ENCODE measurements at regions not wholly inside any gene's neighbourhood (a gene's known extent, or its start where the extent isn't known, plus 50 kb on each side); places are given as distances from the start of the nearest gene placed in this dataset.

DNA sequence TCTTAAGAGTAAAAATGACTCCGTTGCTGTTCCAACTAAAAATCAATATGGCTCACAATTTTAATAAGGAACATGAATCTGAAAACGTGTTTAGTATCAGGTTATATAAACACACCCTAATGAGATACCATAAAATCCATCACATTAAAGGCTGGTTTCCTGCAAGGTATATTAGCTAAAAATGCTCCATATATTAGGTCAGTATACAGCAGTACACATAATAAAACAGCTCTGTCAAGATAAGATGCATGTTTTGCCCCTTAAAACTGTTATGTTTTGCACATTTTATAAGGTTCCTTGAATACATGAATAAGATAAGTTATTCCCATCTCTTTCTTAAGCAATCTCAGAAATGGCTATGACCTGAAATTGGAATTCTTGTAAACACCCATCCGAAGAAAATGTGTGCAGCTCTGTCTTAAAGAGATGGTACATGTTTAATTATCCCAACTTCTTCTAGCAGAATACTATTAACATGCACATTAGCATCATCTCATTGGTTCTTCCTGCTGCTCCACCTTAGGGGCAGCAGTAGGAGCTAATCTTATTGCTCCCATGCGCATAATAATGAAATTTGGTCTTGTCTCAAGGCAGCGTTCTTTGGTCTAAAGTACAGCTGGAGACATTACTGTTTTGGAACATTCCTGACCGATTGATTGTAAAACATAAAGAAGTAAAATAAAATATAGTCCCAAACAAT, 836.1 kb upstream of the FANCL start:
- H3K4me2 ChIP-seq (ENCODE audit: insufficient read depth, low read length), result no peak overlapping the region
- ATAC-seq (ENCODE audit: insufficient read depth, low read depth) (no peak), DNase-seq (no peak)
- H3K4me3 ChIP-seq (ENCODE audit: low read depth in 1 of 2, low read length in 2 of 2), result no peak overlapping the region
- H3K4me1 ChIP-seq (ENCODE audit: insufficient read depth, low read length), result no peaks in the 10 kb centered on the region
- no peaks in the 10 kb centered on the region for H4K20me1 ChIP-seq (ENCODE audit: insufficient read depth, low read length)
- TF ChIP-seq EZH2 (IDR thresholded peaks at IDR 0.05; ENCODE audit: borderline replicate concordance, low read depth, low read length, severe bottlenecking), result no peak
- TF ChIP-seq, protein P1, sequence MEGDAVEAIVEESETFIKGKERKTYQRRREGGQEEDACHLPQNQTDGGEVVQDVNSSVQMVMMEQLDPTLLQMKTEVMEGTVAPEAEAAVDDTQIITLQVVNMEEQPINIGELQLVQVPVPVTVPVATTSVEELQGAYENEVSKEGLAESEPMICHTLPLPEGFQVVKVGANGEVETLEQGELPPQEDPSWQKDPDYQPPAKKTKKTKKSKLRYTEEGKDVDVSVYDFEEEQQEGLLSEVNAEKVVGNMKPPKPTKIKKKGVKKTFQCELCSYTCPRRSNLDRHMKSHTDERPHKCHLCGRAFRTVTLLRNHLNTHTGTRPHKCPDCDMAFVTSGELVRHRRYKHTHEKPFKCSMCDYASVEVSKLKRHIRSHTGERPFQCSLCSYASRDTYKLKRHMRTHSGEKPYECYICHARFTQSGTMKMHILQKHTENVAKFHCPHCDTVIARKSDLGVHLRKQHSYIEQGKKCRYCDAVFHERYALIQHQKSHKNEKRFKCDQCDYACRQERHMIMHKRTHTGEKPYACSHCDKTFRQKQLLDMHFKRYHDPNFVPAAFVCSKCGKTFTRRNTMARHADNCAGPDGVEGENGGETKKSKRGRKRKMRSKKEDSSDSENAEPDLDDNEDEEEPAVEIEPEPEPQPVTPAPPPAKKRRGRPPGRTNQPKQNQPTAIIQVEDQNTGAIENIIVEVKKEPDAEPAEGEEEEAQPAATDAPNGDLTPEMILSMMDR (IDR thresholded peaks at IDR 0.05; ENCODE audit: borderline replicate concordance, extremely low read depth, low read length, poor library complexity, severe bottlenecking), result no peak
- H3K79me2 ChIP-seq (ENCODE audit: insufficient read depth, low read length), result no peaks in the 10 kb centered on the region
- no peak overlapping the region for H3K27ac ChIP-seq (ENCODE audit: low read length)
- no peak overlapping the region for H2AFZ ChIP-seq (ENCODE audit: low read depth, low read length)
- H3K9me3 ChIP-seq (ENCODE audit: insufficient read depth, low read length, severe bottlenecking), result no peaks in the 10 kb centered on the region
- H3K36me3 ChIP-seq (ENCODE audit: insufficient read depth, low read length), result no peaks in the 10 kb centered on the region
- H3K27me3 ChIP-seq (ENCODE audit: insufficient read depth, low read length, poor library complexity), result no peaks in the 10 kb centered on the region
- H3K9ac ChIP-seq (ENCODE audit: low read depth, low read length), result no peak overlapping the region

DNA sequence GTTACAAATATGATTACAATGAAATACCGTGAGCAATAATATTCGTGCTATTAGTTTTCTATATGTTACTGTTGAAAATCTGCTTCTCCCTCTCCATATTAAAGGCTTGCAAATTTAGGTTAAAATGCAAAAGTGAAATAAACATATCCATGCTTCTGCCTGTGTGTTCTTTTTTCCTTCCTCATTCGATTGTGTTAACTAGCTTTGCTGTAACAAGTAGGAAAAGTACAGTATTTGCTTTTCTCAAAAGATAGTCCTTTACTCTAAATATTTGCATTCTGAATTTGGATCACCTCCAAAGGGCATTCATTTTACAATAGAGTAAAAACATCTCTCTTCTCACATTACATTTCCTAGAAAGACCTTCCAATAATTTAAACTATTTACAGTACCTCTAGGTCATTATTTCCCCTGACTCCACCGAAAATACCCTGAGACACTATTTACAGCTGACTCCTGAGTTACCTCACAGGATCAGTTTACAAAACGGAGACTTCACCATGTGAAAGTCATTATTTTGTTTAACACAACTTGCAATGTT, 835.0 kb upstream of the FANCL start:
- TF ChIP-seq, protein P1 (IDR thresholded peaks at IDR 0.05; ENCODE audit: borderline replicate concordance, extremely low read depth, low read length, poor library complexity, severe bottlenecking), result no peak
- no peak for TF ChIP-seq EZH2 (IDR thresholded peaks at IDR 0.05; ENCODE audit: borderline replicate concordance, low read depth, low read length, severe bottlenecking)
- DNase-seq, result no peak

DNA sequence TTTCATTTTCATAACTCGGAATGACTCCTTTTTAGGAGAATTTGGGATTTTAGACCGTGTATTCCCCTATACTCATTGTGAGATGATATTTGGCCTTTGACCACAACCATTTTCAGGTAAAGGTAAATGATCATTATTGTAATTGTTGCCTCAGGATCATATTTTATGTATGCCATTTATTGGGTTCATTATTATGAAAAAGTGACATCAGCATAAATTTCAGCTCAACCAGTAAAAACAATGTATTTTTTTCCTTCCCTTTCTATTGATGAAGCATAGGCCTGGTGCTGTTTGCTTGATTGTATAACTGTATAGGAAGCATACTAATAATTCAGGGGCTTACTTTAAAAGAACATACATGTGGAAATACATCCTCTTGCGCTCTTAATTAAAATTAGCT, 832.9 kb upstream of the FANCL start:
- no peaks in the 10 kb centered on the region for H3K79me2 ChIP-seq (ENCODE audit: insufficient read depth, low read length)
- DNase-seq, result no peak
- no peak overlapping the region for H3K9ac ChIP-seq (ENCODE audit: low read depth, low read length)
- no peaks in the 10 kb centered on the region for H3K27me3 ChIP-seq (ENCODE audit: insufficient read depth, low read length, poor library complexity)
- H3K9me3 ChIP-seq (ENCODE audit: insufficient read depth, low read length, severe bottlenecking), result no peaks in the 10 kb centered on the region
- no peak overlapping the region for H3K27ac ChIP-seq (ENCODE audit: low read length)
- TF ChIP-seq EZH2 (IDR thresholded peaks at IDR 0.05; ENCODE audit: borderline replicate concordance, low read depth, low read length, severe bottlenecking), result no peak
- TF ChIP-seq, protein P1 (IDR thresholded peaks at IDR 0.05; ENCODE audit: borderline replicate concordance, extremely low read depth, low read length, poor library complexity, severe bottlenecking), result no peak
- no peaks in the 10 kb centered on the region for H3K36me3 ChIP-seq (ENCODE audit: insufficient read depth, low read length)
- H4K20me1 ChIP-seq (ENCODE audit: insufficient read depth, low read length), result no peaks in the 10 kb centered on the region
- no peak overlapping the region for H3K4me3 ChIP-seq (ENCODE audit: low read depth in 1 of 2, low read length in 2 of 2)
- H2AFZ ChIP-seq (ENCODE audit: low read depth, low read length), result no peak overlapping the region
- H3K4me1 ChIP-seq (ENCODE audit: insufficient read depth, low read length), result no peaks in the 10 kb centered on the region
- H3K4me2 ChIP-seq (ENCODE audit: insufficient read depth, low read length), result no peak overlapping the region
- no peak for ATAC-seq (ENCODE audit: insufficient read depth, low read depth)

More for the DNA sequence above, 835.0 kb upstream of the FANCL start:
- Histone ChIP-seq H3K27me3 (ENCODE audit: insufficient read depth, low read length, poor library complexity) (no peaks in the 10 kb centered on the region), H3K9ac (ENCODE audit: low read depth, low read length) (no peak overlapping the region), H2AFZ (ENCODE audit: low read depth, low read length) (no peak overlapping the region), H3K9me3 (ENCODE audit: insufficient read depth, low read length, severe bottlenecking) (no peaks in the 10 kb centered on the region), H3K4me2 (ENCODE audit: insufficient read depth, low read length) (no peak overlapping the region), H4K20me1 (ENCODE audit: insufficient read depth, low read length) (no peaks in the 10 kb centered on the region), H3K27ac (ENCODE audit: low read length) (no peak overlapping the region), H3K4me1 (ENCODE audit: insufficient read depth, low read length) (no peaks in the 10 kb centered on the region), H3K4me3 (ENCODE audit: low read depth in 1 of 2, low read length in 2 of 2) (no peak overlapping the region), H3K79me2 (ENCODE audit: insufficient read depth, low read length) (no peaks in the 10 kb centered on the region), H3K36me3 (ENCODE audit: insufficient read depth, low read length) (no peaks in the 10 kb centered on the region)
- no peak for ATAC-seq (ENCODE audit: insufficient read depth, low read depth)
